Neural cell (in vitro differentiated cells): ENCODE measurements at regions not wholly inside any gene's neighbourhood (a gene's known extent, or its start where the extent isn't known, plus 50 kb on each side); places are given as distances from the start of the nearest gene placed in this dataset.
A peak's percentile ranks its signal among the peaks of the same experiment; 100 is the strongest.

Experiments used
- H2AFZ ChIP-seq: fragments of 200-600, 300-800 bp; sonication (generic), shearing (Covaris generic); 2 replicates; pipeline ENCODE4 v1.6.0; 2014; ENCODE audit warnings: low read depth, mild to moderate bottlenecking, antibody characterized with exemption, low read length, moderate library complexity
- H3F3A ChIP-seq: fragments of 200-600 bp; shearing (Covaris generic); 2 replicates; pipeline ENCODE4 v1.6.1; 2016; ENCODE audit warnings: mild to moderate bottlenecking, moderate library complexity, mixed read lengths, antibody characterized with exemption, low read length; ENCODE audit not compliant: insufficient read depth, poor library complexity, severe bottlenecking
- H3K27ac ChIP-seq: fragments of 200-600, 300-800 bp; sonication (generic), shearing (Covaris generic); 2 replicates; pipeline ENCODE4 v1.5.1; 2014; ENCODE audit warnings: mild to moderate bottlenecking, low read length, moderate library complexity
- H3K27me3 ChIP-seq: fragments of 300-800, 200-600 bp; sonication (generic), shearing (Covaris generic); 2 replicates; pipeline ENCODE4 v1.6.0; 2014; ENCODE audit warnings: mild to moderate bottlenecking, low read depth, low read length, moderate library complexity; ENCODE audit not compliant: insufficient read depth
- H3K36me3 ChIP-seq: fragments of 300-800, 200-600 bp; sonication (generic), shearing (Covaris generic); 2 replicates; pipeline ENCODE4 v1.5.1; 2014; ENCODE audit warnings: mild to moderate bottlenecking, antibody characterized with exemption, low read length, moderate library complexity; ENCODE audit not compliant: insufficient read depth
- H3K4me2 ChIP-seq: fragments of 300-800, 200-600 bp; sonication (generic), shearing (Covaris generic); 2 replicates; pipeline ENCODE4 v1.6.0; 2014; ENCODE audit warnings: mild to moderate bottlenecking, low read length
- H3K4me3 ChIP-seq: fragments of 300-800, 200-600 bp; sonication (generic), shearing (Covaris generic); 2 replicates; pipeline ENCODE4 v1.5.1; 2014; ENCODE audit warnings: mild to moderate bottlenecking, low read length, moderate library complexity
- H3K79me2 ChIP-seq: fragments of 200-600 bp; shearing (Covaris generic); replicated peaks from 2 replicates; pipeline ENCODE4 v1.6.0; 2014; ENCODE audit warnings: mild to moderate bottlenecking, low read length, moderate library complexity; ENCODE audit not compliant: insufficient read depth
- H3K9ac ChIP-seq: fragments of 300-800, 200-600 bp; sonication (generic), shearing (Covaris generic); 2 replicates; pipeline ENCODE4 v1.6.1; 2016; ENCODE audit warnings: mild to moderate bottlenecking, low read length, mixed read lengths
- H3K9me2 ChIP-seq: fragments of 200-600 bp; shearing (Covaris generic); 2 replicates; pipeline ENCODE4 v1.6.1; 2016; ENCODE audit warnings: mild to moderate bottlenecking, low read length, mixed read lengths; ENCODE audit not compliant: insufficient read depth
- H3K9me3 ChIP-seq: fragments of 200-600, 300-800 bp; sonication (generic), shearing (Covaris generic); 2 replicates; pipeline ENCODE4 v1.6.1; 2016; ENCODE audit warnings: mild to moderate bottlenecking, mixed run types, low read length, moderate library complexity, mixed read lengths
- H4K20me1 ChIP-seq: fragments of 200-600 bp; shearing (Covaris generic); 2 replicates; pipeline ENCODE4 v1.6.1; 2016; ENCODE audit warnings: mild to moderate bottlenecking, mixed run types; ENCODE audit not compliant: insufficient read depth
- CTCF ChIP-seq: fragments of 450-650 bp; IDR thresholded peaks from 2 replicates; pipeline ENCODE4 v1.5.1; 2014; ENCODE audit warnings: antibody characterized with exemption, mild to moderate bottlenecking, moderate library complexity; ENCODE audit not compliant: poor library complexity, severe bottlenecking
- EP300 ChIP-seq: fragments of 450-650 bp; conservative IDR thresholded peaks from 2 replicates; pipeline ENCODE4 v1.6.1; 2014; ENCODE audit warnings: antibody characterized with exemption, mild to moderate bottlenecking, moderate library complexity; ENCODE audit not compliant: poor library complexity, severe bottlenecking
- EZH2 ChIP-seq: fragments of 200-600, 300-800 bp; shearing (Covaris generic), sonication (generic); IDR thresholded peaks from 2 replicates; pipeline ENCODE4 v1.6.1; 2014; ENCODE audit warnings: antibody characterized with exemption, low read length, borderline replicate concordance, mild to moderate bottlenecking; ENCODE audit not compliant: insufficient read depth, poor library complexity, severe bottlenecking
- MXI1 ChIP-seq: fragments of 450-650 bp; conservative IDR thresholded peaks from 2 replicates; pipeline ENCODE4 v1.6.1; 2014; ENCODE audit warnings: antibody characterized with exemption, mild to moderate bottlenecking; ENCODE audit not compliant: poor library complexity, severe bottlenecking
- POLR2AphosphoS5 ChIP-seq: IDR thresholded peaks from 2 replicates; pipeline ENCODE4 v1.6.1; 2012
- RAD21 ChIP-seq: fragments of 450-650 bp; conservative IDR thresholded peaks from 2 replicates; pipeline ENCODE4 v1.6.1; 2014; ENCODE audit warnings: antibody characterized with exemption, mild to moderate bottlenecking, moderate library complexity
- REST ChIP-seq: IDR thresholded peaks from 2 replicates; pipeline ENCODE4 v1.6.1; 2012; ENCODE audit warnings: borderline replicate concordance
- SMC3 ChIP-seq: fragments of 450-650 bp; conservative IDR thresholded peaks from 2 replicates; pipeline ENCODE4 v1.6.1; 2014; ENCODE audit warnings: antibody characterized with exemption, mild to moderate bottlenecking, moderate library complexity; ENCODE audit not compliant: poor library complexity
- TAF1 ChIP-seq: IDR thresholded peaks from 2 replicates; pipeline ENCODE4 v1.6.1; 2012; ENCODE audit warnings: low read depth

GRCh38 chr20:51122931-51123658 lies 100.2 kb upstream of the KCNG1 start:
- Histone ChIP-seq H3K4me2 (no peak overlapping the region), H3K9ac (no peak overlapping the region), H3K4me3 (peak overlapping the region; percentile 16), H3K79me2 (no peaks in the 10 kb centered on the region), H2AFZ (no peak overlapping the region), H3K27ac (peak overlapping the region; percentile 68), H3K9me3 (no peaks in the 10 kb centered on the region), H3K36me3 (no peaks in the 10 kb centered on the region), H3F3A (no peaks in the 10 kb centered on the region), H3K27me3 (no peaks in the 10 kb centered on the region), H4K20me1 (no peaks in the 10 kb centered on the region), H3K9me2 (no peaks in the 10 kb centered on the region)
- no peak for TF ChIP-seq REST
- TF ChIP-seq RAD21, result no peak
- no peak for TF ChIP-seq TAF1
- TF ChIP-seq EP300, result peak; percentile 85
- peak; percentile 32 for TF ChIP-seq POLR2AphosphoS5
- no peak for TF ChIP-seq SMC3
- TF ChIP-seq CTCF, result no peak
- TF ChIP-seq EZH2, result no peak
- no peak for TF ChIP-seq MXI1

- Histone ChIP-seq H3K36me3 (no peaks in the 10 kb centered on the region), H4K20me1 (no peaks in the 10 kb centered on the region), H3K9me2 (no peaks in the 10 kb centered on the region), H3K9me3 (no peaks in the 10 kb centered on the region), H3K27me3 (no peaks in the 10 kb centered on the region), H3K27ac (peak overlapping the region; percentile 68), H3K4me3 (no peak overlapping the region), H3K4me2 (no peak overlapping the region), H3F3A (no peaks in the 10 kb centered on the region), H2AFZ (no peak overlapping the region), H3K9ac (peak overlapping the region; percentile 6), H3K79me2 (no peaks in the 10 kb centered on the region)
- no peak for TF ChIP-seq REST
- no peak for TF ChIP-seq EP300
- TF ChIP-seq TAF1, result no peak
- TF ChIP-seq RAD21, result no peak
- TF ChIP-seq POLR2AphosphoS5, result no peak
- TF ChIP-seq SMC3, result no peak
- no peak for TF ChIP-seq CTCF
- TF ChIP-seq EZH2, result no peak
- no peak for TF ChIP-seq MXI1
These were observed 99.0 kb upstream of the KCNG1 start for GRCh38 chr20:51121901-51122412.
